Stimulated activated CD4-positive, alpha-beta T cell treated with anti-CD3 and anti-CD28 coated beads, Interleukin-1b, Interleukin-23, amount 100 ng/mL, for 48 hours (primary cell): ENCODE measurements at regions not wholly inside any gene's neighbourhood (a gene's known extent, or its start where the extent isn't known, plus 50 kb on each side); places are given as distances from the start of the nearest gene placed in this dataset.

Experiments
- DNase-seq: peaks from one replicate; pipeline ENCODE4 v3.0.0-alpha.2; 2020

DNA sequence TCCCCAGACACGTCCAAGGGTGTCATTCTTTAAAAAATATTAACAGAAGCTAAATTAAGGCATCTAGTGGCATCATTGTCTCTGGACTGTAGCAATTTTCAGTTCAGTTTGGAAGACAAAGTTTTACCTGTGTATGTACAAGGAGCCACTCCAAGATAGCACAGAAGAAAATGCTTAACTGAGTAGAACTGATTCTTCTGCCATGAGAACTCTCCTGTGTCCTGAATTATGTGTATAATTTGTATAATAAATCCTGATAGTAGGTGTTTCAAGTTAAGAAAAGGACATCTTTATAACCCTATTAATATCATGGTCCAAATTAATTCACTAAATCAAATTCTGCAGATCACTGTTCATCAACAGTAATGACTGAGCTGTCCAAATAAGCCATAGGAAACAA lies 1104.0 kb downstream of the XPNPEP1 start:
- DNase-seq, result no peak

DNA sequence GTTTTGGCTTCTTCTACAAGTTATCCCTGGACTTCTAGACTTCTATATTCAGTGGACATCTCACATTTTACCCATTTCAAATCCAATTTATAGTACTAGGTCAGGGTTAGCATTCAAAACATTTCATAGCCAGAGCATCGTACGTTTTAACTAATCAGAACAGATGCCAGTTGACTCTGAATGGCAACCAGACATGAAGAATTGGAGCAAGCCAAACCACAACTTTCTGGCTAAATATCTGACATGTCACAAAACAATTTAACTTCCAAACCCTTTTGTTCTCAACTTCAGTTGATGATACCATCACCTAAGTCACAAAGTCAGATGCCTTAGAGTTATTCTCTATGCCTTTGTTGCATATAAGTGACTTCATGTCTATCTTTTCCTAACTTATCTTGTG lies 1105.7 kb downstream of the XPNPEP1 start:
- DNase-seq, result no peak

DNA sequence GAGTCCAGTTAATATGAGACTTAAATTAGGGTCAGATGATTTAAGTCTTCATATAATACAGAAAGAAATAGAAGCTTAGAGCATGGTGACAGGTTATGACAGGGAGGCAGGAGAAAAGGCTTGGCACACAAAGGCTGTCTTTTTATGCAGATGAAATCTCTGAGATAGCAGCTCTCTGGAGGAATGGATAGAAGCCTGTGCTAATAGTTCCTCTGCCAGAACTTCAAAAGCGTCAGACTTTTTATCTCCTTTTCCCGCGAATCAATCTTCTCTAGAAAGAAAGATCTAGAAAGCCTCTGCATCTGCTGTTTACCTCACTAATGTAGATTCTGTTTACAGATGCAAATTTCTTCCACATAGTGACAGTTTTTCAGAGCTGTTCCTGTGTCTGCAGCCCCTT lies 1106.2 kb downstream of the XPNPEP1 start:
- DNase-seq, result no peak

DNA sequence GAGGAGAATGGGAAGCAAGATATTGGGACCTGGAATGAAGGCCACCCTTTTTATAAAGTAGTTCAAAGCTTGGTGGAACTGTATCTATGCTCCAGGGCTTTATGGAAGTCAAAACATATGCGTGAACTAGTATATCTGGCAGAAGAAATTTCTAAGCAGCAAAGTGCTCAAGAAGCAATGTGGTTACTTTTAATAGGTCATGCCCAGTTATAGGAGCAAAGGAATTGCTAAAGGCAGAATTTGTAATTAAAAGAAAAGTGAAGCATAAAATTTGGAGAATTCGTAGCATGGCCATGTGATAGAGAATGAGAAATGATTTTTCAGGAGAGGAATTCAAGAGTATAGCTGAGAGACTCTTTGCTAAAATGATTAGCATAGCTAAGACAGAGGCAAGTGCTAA lies 1110.4 kb downstream of the XPNPEP1 start:
- DNase-seq, result no peak

DNA sequence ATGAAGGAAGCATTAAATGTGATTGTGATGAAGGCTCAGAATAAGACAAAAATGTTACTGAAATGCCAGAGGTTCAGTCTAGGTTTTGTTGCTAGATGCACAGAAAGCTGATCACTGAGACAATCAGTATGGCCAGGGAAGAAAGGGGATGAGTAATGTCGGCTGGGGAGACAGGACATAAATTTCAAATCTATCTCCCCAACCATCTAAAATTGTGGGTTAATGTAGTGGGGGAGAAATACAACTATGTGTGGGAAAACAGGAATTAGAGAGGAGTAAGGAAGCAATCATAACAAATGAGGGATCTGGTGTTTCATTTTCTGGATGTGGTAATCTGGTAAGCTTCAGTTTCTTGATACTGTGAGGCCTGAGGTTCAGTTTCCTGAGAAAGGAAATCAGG lies 1111.0 kb downstream of the XPNPEP1 start:
- DNase-seq, result no peak

DNA sequence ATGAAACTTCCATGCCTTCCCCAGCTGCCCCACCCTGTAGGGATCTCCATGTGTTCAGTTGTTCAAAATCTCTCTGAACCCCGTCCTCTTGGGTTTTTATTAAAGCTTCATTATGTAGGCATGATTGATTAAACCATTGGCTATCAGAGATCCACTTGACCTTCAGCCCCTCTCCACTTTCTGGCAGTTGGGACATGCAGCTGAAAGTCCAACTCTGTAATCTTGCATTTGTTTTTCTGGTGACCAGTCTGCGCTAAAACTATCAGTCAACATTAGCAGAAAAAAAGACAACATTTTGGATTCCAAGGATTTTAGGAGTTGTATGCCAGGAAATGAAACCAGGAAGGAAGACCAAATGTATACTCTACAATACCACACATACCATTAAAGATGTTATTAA lies 1115.1 kb downstream of the XPNPEP1 start:
- no peak for DNase-seq

DNA sequence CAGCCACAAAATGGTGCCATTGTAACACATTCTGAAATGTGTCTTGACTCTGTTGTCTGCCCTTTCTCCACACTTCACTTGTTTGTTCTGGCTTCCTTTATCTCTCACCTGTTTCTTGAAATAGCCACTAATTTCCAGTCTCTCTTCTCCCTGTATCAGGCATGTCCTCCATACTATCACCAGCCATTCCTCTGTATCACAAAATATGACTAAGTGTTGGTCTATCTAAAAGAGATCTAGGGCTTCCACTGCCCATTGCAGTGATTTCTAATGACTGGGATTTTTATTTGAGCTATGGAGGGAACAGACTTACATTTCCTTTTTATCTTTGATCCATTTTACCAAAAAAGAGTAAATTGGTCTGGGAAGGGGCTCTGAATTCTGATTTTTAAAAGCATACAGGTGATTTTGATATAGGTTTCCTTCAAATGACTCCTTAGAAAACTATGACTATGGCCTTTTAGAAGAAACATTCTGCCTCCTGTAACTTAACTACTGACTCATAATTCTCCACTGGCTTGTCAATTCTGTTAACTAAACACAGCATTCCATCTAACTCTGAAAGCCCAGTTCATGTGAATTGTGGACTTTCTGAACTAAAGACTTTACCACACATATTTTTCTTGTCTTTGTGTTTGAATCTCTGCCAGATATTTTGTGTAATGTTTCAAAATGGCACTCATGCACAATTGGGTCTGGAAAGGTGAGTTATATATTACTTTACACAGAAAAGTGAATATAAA lies 1121.4 kb downstream of the XPNPEP1 start:
- DNase-seq, result no peak

DNA sequence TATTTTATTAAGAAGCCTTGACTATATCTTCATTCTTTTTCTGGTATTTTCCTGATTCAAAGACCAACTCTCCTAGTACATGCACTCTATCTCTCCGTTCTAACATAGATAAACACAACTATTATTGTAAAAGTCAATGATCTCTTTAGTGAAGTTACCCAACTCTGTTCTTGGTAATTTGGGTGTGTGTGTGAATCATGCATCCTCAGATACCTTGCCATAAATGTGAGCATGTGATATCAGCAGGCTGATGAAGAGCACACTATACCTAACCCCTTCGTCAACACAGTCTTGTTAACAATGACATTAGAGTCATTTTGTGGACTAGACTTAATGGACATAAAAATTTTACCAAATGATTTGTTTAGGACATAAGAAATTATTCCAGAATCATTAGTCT lies 1122.1 kb downstream of the XPNPEP1 start:
- no peak for DNase-seq

DNA sequence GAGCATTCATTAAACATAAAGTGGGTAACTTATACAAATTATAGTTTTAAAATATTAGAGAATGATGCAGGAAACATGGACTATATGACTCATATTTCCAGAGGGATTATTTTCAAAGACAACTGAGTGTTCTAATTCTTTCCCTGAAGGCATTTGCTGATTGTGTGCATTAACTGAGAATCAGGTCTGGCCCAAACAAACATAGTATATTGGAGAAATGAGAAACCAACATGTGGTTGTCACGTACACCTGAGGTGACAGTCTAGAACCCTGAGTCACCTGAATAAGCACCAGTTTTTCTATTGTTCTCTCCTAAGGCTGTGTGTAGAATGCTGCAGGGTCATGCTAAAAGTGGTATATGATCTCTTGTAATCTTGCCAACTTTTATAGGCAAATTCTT lies 1125.7 kb downstream of the XPNPEP1 start:
- DNase-seq, result no peak

DNA sequence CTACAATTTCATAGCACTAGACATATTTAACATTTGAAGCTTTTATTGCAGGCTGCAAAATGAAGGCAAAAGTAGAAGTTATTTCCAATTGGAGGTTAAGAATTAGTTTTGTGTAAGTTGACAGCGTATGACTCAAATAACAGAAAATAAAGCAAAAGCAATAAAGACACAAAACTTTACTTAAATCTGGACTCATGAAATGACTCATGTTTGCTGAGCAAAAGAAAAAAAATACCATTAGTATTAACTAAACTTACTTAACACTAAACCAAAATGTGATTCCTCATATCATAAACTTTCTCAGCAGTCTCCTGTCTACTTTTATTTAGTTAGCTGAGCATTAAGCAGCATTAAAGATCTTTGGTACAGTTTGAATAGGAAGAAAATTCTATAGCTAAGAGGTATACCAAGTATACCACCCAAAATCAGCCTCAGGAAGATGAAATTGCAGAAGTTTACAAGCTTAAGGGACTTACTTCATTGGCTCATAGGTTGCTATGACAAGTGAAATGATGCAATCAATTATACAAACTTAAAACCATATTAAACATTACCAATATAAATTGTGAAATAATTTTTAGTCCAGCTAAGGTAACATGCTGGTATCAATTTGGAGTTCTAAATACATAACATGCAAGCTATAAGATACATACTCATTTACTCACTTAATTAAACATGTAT lies 1131.4 kb downstream of the XPNPEP1 start:
- DNase-seq, result no peak

DNA sequence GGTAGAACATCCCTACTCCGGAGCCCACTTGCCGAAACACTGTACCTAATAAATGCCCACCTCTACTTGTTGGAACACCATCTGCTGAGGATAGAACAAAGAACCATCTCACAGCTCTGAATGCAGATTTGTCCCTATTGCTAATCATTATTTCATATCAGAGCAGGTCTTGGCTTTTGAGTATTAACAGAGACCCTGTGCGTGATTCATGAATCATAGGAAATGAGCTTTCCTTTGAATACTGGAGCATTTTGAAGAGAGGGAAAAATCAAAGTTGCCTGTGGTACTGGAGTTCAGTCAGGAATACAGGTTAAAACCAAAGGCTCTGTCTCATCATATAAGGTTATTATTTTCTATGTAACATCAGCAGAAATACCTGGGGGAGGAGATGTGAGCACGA lies 1132.3 kb downstream of the XPNPEP1 start:
- no peak for DNase-seq

DNA sequence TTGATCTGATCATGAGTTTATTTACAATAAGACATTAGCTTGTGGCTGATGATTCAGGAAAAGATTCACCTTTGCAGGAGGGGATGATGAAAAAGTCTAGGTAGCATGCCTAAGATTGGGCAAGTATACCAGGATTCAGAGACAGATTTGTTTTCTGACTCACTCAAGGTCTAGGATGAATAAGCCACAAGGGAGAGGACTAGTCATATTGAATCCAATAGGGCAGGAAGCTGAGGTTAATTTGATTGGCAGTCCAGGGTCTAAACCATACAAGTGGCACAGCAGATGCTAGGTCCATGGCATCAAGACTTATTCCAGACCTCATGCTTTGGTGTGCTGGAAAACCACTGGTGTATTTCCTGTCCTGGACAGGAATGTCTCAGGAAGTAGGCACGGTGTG lies 1133.4 kb downstream of the XPNPEP1 start:
- DNase-seq, result no peak

DNA sequence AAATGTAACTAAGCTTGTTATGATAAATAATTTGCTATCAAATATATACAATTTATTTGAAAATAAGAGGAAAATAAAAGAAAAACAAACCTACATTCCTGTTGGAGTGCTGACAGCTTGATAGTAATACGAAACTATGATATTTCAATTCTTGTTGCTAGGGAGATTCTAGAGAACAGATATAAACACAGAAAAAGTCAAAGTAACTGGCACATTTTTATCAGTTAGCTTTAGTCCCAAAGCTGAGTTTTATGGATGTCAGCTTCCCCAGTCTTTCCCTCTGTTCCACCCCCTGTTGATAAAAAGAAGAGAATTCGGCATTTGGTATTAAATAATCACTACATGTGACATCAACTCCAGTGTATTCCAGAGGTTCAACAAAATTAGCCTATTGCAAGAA lies 1134.0 kb downstream of the XPNPEP1 start:
- DNase-seq, result no peak

DNA sequence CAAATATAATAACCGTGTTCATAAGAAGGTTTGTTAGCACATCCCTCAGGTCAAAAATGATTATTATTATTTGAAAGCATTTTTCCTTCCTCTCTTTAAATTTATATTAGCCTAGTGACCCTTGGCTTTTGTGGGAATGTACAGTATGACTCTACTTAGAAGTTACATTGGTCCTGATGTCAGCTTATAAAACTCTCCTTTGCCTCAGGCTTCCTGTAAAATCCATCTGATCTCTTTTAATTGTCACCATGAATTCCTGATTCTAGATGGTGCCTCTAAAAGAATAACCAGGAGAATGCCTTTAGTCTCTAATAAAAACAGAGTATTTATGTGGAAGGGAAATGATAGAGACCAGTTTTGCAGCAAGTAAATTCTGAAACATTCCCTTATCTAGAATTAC lies 1134.4 kb downstream of the XPNPEP1 start:
- DNase-seq, result no peak

DNA sequence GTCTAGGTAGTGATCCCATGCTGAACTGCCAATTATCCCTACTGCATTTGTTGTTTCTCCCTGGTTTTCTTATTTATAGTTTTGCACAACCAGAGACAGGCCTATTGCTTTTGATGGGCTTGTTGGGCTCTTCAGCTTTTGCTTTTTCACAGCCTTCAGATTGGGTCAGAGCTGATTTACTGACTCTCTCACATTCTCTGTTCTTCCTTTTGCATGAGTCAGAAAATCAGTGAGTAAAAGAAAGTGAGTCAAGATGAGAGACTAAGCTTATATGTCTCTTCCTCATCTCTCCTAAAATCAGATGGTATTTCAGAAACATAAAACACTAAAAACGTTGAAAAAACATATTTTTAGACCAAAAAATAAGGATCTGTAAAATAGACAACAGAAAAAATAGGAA lies 1135.4 kb downstream of the XPNPEP1 start:
- no peak for DNase-seq

DNA sequence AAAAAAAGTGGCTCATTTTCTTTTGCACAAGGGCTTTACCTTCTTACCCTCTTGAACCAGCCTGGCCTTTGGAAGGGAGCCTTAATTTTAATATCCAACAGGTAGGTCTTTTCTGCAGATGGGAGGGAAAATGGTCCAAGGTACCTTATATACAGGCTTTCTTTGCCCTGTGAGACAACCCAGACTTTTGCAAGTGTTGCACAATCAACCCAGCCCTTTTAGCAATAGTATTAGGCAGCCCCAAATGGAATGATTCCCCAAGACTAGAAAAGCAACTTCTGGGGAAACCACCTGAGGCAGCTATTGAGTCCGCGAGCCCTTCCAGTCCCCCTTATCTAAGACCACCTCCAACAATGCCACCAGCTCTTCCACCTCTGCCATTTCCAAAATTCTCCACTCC lies 1138.3 kb downstream of the XPNPEP1 start:
- DNase-seq, result no peak

DNA sequence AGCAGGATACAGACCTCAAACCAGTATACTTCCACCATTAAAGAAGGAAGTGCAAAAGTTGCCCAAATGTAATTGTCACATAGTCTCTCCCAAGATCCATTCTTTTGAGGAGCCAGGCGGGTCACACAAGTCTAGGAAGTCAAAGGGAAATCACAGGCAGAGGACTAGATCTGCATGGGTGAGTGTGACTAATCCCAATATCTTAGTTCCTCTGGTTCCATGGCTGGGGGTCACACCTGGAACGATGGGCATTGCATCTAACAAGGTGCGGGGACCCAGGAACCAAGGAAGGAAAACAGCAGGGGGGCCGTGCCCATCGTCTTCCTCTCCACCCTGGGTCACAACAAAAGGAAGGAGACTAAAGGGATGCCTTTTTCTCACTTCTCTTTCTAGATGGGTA lies 1138.8 kb downstream of the XPNPEP1 start:
- DNase-seq, result no peak

DNA sequence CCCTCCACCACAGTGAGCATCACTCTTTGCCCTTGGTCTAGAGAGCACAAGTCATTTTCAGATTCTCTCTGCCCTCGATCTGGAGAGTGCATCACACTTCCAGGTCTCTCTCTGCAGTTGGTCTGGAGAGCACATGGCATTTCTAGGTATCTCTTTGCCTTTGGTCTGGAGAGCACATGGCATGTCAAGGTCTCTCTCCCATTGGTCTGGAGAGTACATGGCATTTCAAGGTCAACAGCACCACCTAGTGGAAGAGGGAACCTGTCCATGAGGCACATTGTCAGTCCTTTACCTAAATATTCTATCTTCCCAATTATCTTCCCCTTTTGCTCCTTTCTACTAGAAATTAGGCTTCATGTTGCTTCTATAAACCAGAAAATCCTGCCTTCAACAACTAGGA lies 1139.4 kb downstream of the XPNPEP1 start:
- peak; percentile 2 for DNase-seq

DNA sequence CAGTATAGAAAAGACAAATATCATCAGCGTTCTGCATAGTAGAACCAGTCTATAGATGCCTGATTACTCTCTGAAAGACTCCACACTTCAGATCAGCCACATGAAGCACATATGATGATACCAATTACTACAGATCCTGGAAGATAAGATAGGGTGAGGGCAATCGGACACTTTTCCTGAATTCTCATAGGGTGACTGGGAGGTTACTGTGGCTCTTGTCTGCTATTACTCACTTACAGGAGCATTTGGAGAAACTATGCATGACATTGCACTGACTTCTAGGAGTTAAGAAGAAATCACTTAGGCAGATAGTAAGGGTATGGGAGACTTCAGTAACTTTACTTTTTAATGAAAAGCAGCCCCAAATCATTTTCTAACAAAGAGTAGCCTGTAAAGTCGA lies 1140.9 kb downstream of the XPNPEP1 start:
- no peak for DNase-seq

DNA sequence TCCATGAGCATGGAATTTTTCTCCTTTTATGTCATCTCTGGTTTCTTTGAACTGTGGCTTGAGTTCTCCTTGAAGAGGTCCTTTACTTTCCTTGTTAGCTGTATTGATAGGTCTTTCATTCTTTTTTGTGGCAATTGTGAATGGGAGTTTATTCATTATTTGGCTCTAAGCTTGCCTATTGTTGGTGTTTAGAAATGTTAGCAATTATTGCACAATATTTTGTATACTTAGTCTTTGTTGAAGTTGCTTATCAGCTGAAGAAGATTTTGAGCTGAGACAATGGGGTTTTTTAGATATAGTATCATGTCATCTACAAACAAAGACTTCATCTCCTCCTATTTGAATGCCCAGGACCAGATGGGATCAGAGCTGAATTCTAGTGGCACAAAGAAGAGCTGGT lies 1143.8 kb downstream of the XPNPEP1 start:
- DNase-seq, result no peak

DNA sequence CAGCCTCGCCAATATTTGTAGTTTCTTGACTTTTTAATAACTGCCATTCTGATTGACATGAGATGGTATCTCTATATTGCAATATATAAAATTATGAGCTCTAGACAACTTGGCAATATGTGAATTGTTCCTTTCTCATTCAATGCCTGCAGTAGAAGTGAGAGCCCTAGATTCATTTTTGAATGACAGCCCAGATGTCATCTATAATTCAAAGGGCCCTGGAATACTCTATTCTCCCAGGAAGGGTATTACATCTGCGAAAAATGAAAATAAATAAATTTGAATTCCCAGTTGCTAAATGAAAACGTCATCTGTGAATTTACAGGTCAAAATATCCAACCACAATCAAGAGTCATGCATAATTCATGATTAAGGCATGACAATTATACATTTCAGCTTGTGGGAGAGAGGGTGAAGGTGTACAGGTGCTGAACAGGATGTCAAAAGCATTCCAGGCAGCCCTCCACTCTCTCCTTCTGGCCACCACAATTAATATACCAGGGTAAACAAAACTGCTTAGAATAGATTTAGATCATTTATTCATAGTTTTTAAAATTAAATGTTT lies 1147.3 kb downstream of the XPNPEP1 start:
- DNase-seq, result no peak

DNA sequence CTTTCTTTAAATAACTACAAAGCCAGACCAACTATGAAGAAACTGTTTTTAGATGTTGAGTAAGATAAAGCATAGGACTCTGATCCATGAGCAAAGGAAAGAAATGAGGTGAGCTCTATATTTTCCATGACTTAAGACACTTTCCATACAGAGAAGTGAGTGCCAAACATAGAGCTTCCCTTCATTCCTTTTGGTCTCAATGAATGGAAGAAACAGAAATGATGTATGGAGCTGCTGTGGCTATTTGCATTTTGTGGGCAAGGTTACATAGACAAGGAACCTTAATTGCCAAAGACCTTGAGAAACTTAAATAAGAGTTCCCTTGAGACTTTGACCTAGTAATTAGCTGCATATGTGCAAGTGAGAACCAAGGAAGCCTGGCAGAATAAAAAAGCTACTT lies 1152.2 kb downstream of the XPNPEP1 start:
- no peak for DNase-seq

DNA sequence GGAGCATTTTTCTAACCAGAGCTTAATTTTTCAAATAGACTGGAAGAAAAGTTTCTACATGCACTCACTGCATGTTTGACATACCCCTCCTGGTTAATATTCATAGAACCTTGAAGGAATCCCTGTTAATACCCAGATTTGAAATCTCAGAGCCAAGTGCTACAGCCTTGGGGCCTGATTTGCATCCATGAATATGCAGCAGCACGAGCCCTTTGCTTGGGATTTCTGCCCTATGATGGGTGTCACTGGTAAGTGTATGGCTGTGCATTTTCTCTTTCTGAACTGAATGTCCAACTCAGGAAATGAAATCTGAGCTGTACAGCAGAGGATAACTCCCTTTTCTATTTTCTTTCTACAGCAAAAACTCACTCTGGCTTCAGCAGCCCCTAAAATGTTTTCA lies 1157.5 kb downstream of the XPNPEP1 start:
- DNase-seq, result no peak

DNA sequence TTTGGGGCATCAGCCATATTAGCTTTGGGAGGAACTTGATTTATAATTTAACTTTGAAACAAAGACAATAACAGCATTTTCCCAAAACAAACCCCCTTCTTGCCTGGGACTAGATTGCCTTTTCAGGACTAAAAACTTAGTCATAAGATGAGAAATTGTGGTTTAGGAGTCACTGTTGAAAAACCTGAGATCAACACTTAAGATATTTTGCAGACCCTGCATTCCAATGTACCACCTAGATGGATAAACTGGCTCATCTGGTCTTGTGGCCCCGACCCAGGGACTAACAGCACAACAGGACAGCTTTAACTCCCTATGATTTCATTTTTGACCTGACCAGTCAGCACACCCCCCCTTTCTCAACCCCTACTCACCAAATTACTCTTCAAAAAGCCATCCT lies 1165.4 kb downstream of the XPNPEP1 start:
- DNase-seq, result no peak

DNA sequence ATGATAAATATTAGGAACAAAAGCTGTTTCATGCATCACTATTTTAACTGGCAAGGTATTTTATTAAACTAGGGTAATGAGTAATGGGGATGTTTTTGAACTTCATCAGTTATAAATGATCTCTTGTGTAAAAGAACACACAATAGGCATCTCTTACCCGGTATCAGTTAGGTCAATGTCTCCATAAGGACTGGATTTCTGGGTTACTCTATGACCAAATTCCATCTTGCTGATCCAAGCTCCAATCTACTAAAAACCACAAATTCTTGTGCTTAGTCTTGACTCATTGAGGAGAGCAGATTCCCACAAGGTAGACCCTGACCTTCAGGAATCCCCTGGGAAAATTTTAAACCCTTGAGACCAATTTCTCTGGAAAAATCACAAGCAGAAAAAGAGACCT lies 1167.7 kb downstream of the XPNPEP1 start:
- no peak for DNase-seq
